ENCODE measurements at regions not wholly inside any gene's neighbourhood (a gene's known extent, or its start where the extent isn't known, plus 50 kb on each side); places are given as distances from the start of the nearest gene placed in this dataset.

- ChIA-PET CTCF (interaction anchor here (1.6 kb wide), 1 partner anchor 176 kb away, joined by 4 read pairs; no protein-coding TSS in a partner anchor), POLR2A (no interaction called here)
- H3K4me3 ChIP-seq (ENCODE audit: low read depth, low read length): no peak overlapping the region
- H3K4me1 ChIP-seq (ENCODE audit: control insufficient read depth, insufficient read depth, low read length): no peaks in the 10 kb centered on the region
- no peaks in the 10 kb centered on the region for H3K36me3 ChIP-seq (ENCODE audit: control insufficient read depth in 2 of 2, insufficient read depth in 1 of 2, low read length in 2 of 2)
- TF ChIP-seq PRDM10 (tag by site-specific recombination; IDR thresholded peaks at IDR 0.05) (no peak), MYNN (tag by site-specific recombination; IDR thresholded peaks at IDR 0.05; ENCODE audit: borderline replicate concordance) (no peak), ZNF501 (tag by site-specific recombination; IDR thresholded peaks at IDR 0.05) (no peak), TRIM28 (IDR thresholded peaks at IDR 0.05; ENCODE audit: borderline replicate concordance, low read length) (no peak), ZNF157 (tag by site-specific recombination; IDR thresholded peaks at IDR 0.05) (no peak), ZNF155 (tag by site-specific recombination; IDR thresholded peaks at IDR 0.05) (no peak), ZNF37A (tag by site-specific recombination; IDR thresholded peaks at IDR 0.05) (no peak), ZBTB10 (tag by site-specific recombination; IDR thresholded peaks at IDR 0.05) (no peak), PRDM2 (tag by site-specific recombination; IDR thresholded peaks at IDR 0.05; ENCODE audit: borderline replicate concordance) (no peak), KLF8 (tag by site-specific recombination; IDR thresholded peaks at IDR 0.05) (no peak), ZNF654 (tag by site-specific recombination; IDR thresholded peaks at IDR 0.05; ENCODE audit: low read depth) (no peak), ZNF585B (tag by site-specific recombination; IDR thresholded peaks at IDR 0.05) (no peak), BCL6B (tag by site-specific recombination; IDR thresholded peaks at IDR 0.05) (no peak), ZNF571 (tag by site-specific recombination; IDR thresholded peaks at IDR 0.05) (no peak), ZNF830 (tag by site-specific recombination; IDR thresholded peaks at IDR 0.05; ENCODE audit: low read depth) (no peak), KLF17 (tag by site-specific recombination; IDR thresholded peaks at IDR 0.05) (no peak)
- no peaks in the 10 kb centered on the region for H3K9me3 ChIP-seq (ENCODE audit: control insufficient read depth, insufficient read depth, low read depth, low read length)
- no peak overlapping the region for H3K27ac ChIP-seq (ENCODE audit: extremely low read depth, low read depth, low read length)
These were observed 819.6 kb upstream of the ARGLU1 start for GRCh38 chr13:107387525-107387924.
